ENCODE measurements at regions not wholly inside any gene's neighbourhood (a gene's known extent, or its start where the extent isn't known, plus 50 kb on each side); places are given as distances from the start of the nearest gene placed in this dataset.

- TF ChIP-seq CTCF (conservative IDR thresholded peaks at IDR 0.05 in 1 of 2, IDR thresholded peaks at IDR 0.05 in 1 of 2; ENCODE audit: low read depth in 1 of 2, low read length in 2 of 2) (no peak), EZH2 (IDR thresholded peaks at IDR 0.05; ENCODE audit: low read length, missing control alignments) (no peak)
Observed at GRCh38 chr13:104491916-104492315, 1425.7 kb upstream of the SLC10A2 start.
